HUDEP-2 (cell line): ENCODE measurements at regions not wholly inside any gene's neighbourhood (a gene's known extent, or its start where the extent isn't known, plus 50 kb on each side); places are given as distances from the start of the nearest gene placed in this dataset.
A peak's percentile ranks its signal among the peaks of the same experiment; 100 is the strongest.

Experiments used
- DNase-seq, 76 experiments: peaks; one replicate each; lab custom pipeline; 2025; ENCODE audit not compliant: unreplicated experiment in 76 of 76; lab: John Stamatoyannopoulos, UW

GRCh38 chr7:1370738-1371137 lies 88.5 kb downstream of the MICALL2 start:
- DNase-seq, result no peak

DNA sequence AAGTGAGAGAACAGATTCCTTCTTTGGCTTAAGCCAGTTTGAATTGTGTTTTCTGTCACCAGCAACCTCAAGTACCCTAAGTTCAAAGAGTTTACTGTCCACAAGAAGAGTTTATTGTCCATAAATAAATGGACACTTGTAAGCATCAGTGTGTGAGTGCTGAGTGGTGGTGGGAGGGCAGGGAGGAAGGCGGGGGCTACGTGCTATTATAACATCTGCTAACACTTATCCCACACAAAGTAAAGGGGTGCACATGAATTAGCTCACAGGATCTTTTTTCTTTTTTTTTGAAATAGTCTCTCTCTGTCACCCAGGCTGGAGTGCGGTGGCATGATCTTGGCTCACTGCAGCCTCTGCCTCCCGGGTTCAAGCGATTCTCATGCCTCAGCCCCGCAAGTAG lies 87.2 kb downstream of the MICALL2 start:
- DNase-seq, result no peak

DNA sequence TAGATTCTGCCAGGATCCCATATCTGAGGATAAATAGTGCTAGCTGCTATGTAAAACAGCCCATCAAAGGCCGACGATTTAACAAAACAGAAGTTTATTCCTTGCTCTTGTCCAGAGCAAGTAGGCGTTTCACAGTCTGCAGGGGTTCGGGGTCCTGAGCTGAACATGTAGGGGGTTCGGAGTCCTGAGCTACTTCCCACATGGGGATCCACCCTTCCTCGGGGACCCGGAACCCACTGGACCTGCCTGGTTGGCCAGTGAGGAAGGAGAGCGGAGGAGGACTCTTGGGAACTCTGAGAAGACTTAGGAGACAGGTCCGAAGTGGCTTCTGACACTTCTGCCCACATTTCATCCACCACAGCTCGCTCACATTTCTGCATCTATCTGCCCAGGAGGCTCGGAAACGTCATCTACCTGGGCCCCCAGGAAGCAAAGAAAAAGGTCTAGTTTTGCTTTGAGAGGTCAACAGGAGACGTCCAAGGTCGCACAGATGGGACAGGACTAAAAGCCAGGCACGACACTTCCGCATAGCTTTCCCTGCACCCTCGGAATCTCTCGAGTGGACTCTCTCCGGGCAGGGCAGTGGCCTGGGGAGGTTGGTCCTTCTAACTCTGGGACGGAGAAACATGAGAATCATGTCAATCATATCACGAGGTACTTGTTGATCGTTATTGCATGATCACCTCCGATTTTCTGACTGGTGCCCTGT lies 86.4 kb downstream of the MICALL2 start:
- DNase-seq, result no peak

GRCh38 chr7:1377111-1377909 lies 82.0 kb downstream of the MICALL2 start:
- peak in 4 of 76 experiments; percentile 4 to 9 (median 6) for DNase-seq

- no peak for DNase-seq
These were observed 80.4 kb downstream of the MICALL2 start for GRCh38 chr7:1378610-1379601.

- DNase-seq, result no peak
These were observed 78.9 kb downstream of the MICALL2 start for GRCh38 chr7:1380231-1380815.

DNA sequence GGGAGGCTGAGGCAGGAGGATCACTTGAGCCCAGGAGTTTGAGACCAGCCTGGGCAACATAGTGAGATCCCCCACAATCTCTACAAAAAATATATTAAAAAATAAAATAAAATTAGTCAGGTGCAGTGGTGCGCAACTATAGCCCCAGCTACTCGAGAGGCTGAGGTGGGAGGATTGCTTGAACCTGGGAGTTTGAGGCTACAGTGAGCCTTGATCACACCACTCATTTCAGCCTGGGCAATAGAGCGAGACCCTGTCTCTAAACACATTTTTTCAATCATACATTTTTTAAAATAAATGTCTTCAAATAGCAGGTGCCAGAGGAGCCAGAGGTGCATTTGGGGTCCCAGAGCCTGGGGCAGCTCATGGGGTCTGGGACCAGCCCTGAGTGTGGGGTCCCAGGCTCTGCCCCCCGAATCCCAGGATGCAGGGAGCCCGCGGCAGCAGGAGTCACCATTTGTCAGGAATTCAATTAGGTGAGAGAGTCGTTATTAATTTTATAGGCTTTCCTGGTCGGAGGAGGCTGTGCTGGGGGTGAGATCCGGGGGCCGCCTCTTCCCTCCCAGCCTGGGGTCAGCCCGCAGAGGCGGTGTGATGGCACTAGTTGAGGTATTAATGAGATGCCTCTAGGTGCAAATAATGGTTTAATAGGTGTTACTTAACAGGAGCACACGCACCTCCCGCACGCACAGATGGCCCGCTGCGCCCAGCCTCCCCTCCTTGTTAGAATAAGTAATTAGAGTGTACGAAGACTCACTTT lies 78.3 kb downstream of the MICALL2 start:
- DNase-seq, result no peak

DNA sequence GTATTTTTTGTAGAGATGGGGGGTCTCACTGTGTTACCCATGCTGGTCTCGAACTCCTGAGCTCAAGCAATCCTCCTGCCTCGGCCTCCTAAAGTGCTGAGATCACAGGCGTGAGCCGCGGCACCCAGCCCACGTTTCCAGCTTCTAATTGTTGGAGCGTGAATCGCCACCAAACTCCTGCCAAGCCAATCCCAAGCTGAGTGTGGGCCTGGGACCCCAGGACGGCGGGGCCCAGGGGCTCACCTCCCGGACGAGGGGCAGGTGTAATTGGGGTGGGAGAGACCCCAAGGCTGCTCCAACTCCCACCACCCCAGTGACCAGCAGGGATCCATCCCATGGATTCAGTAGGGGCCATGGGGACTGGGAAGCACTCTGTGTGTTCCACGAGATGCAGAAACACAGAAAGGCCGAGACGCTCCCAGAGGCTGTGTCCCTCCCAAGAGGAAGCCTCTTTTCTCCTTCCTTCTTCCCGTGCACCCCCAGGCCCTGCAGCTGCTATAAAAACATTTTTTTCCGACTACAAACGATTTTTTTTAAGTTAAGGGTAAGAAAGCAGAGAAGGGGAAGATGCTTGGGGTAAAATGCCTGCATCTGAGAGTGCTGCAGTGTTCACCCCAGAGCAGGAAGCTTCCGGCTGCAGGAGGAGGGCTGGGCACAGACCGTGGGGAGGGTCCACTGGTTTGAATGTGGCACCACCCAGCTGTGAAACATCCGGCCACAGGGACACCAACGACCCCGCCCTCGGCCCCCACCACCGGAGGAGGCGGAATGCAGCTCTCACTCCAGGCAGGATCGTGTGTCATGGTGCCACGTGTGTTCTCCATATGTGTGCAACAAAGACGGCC lies 76.5 kb downstream of the MICALL2 start:
- no peak for DNase-seq

DNA sequence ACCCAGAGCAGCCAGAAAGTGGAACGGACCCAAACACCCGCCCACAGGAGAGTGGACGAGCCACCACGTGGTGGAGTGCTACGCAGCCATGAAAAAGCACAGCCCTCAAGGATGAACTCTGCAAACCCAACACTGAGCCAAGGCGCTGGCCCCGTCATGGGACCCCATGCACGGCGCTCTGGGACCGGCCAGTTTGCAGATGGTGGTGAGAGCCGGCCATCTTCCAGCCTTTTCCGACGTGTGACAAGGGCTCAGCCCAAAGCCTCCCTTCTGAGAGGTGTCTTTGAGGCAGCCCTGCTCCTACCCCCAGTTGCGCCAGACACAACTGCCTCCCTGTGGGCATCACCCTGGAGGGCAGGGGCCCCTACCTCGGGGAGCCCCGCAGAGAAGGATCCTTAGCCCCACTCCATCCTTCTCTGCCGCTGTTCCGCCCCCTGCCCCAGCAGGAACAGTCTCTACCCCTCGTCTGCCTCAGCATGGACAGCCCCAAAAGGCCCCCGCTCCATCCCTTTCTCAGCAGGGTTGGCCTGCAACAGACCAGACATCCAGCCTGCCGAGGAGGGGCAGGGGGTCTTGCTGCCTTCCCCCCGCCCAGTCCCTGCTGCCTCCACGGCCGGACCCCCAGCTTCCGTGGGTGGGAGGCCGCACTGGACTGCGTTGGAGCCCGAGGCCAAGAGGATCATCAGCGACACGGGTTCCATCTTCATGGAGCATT lies 75.7 kb downstream of the MICALL2 start:
- no peak for DNase-seq

DNA sequence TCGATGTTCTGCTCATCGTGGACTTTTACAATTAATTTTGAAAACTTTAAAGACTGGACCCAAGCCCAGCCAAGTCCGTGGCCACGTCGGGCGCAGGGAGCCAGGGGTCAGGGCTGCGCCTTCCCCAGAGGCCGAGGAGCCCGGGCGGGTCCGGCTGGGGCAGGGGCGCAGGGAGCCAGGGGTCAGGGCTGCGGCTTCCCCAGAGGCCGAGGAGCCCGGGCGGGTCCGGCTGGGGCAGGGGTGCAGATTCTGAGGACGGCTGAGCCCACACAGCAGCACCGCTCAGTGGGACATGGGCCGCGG lies 75.2 kb downstream of the MICALL2 start:
- DNase-seq, result no peak
